ENCODE measurements at regions not wholly inside any gene's neighbourhood (a gene's known extent, or its start where the extent isn't known, plus 50 kb on each side); places are given as distances from the start of the nearest gene placed in this dataset.
"Not testable (repeated sequence)": the region's sequence is repeated elsewhere in the genome, so short reads cannot be mapped to it uniquely, and the experiment has no call there.

- Histone ChIP-seq H3K9me3 (ENCODE audit: control insufficient read depth in 2 of 2, insufficient read depth in 1 of 2, low read depth in 1 of 2, low read length in 1 of 2) (no peaks in the 10 kb centered on the region), H3K27me3 (ENCODE audit: control insufficient read depth in 1 of 2, insufficient read depth in 2 of 2, low read length in 2 of 2) (no peaks in the 10 kb centered on the region), H3K4me1 (ENCODE audit: control insufficient read depth in 2 of 2, insufficient read depth in 2 of 2, low read length in 1 of 2) (no peaks in the 10 kb centered on the region), H3K27ac (ENCODE audit: low read depth in 2 of 2, low read length in 1 of 2) (no peak overlapping the region), H3K4me3 (ENCODE audit: low read depth in 1 of 2, low read length in 2 of 2) (peak overlapping the region; percentile 11 to 63), H3K36me3 (ENCODE audit: control insufficient read depth in 2 of 2, insufficient read depth in 2 of 2, low read length in 1 of 2) (no peaks in the 10 kb centered on the region)
- WGBS, 2 donors, result 3 to 5% methylated on average over 30 to 55 of the region's 55 CpGs
Observed at GRCh38 chr10:46106410-46107255, 60.6 kb upstream of the MSMB start.

DNA sequence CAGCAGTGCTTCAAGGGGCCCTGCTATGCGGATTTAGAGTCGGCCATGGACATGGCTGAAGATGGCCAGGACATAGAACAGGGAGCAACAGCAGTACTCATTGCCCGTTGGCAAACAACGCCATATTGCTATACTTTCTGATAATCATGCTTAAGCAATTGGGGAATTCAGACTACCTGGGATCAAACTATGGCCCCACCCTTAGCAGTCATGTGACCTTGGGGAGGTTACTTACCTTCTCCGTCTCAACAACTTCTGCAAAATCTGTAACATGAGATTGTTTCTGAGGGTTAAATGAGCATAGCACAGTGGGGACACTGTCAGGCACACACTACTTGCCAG, 62.1 kb upstream of the MSMB start:
- H3K4me3 ChIP-seq (ENCODE audit: low read depth in 1 of 2, low read length in 2 of 2); H3K36me3 ChIP-seq (ENCODE audit: control insufficient read depth in 2 of 2, insufficient read depth in 2 of 2, low read length in 1 of 2); H3K27ac ChIP-seq (ENCODE audit: low read depth in 2 of 2, low read length in 1 of 2); H3K9me3 ChIP-seq (ENCODE audit: control insufficient read depth in 2 of 2, insufficient read depth in 1 of 2, low read depth in 1 of 2, low read length in 1 of 2); H3K27me3 ChIP-seq (ENCODE audit: control insufficient read depth in 1 of 2, insufficient read depth in 2 of 2, low read length in 2 of 2); H3K4me1 ChIP-seq (ENCODE audit: control insufficient read depth in 2 of 2, insufficient read depth in 2 of 2, low read length in 1 of 2): not testable (repeated sequence)
- WGBS, 2 donors, result 75 to 81% methylated on average over 4 of the region's 5 CpGs

- not testable (repeated sequence) for H3K9me3 ChIP-seq (ENCODE audit: control insufficient read depth in 2 of 2, insufficient read depth in 1 of 2, low read depth in 1 of 2, low read length in 1 of 2); H3K27ac ChIP-seq (ENCODE audit: low read depth in 2 of 2, low read length in 1 of 2); H3K4me3 ChIP-seq (ENCODE audit: low read depth in 1 of 2, low read length in 2 of 2); H3K27me3 ChIP-seq (ENCODE audit: control insufficient read depth in 1 of 2, insufficient read depth in 2 of 2, low read length in 2 of 2); H3K4me1 ChIP-seq (ENCODE audit: control insufficient read depth in 2 of 2, insufficient read depth in 2 of 2, low read length in 1 of 2); H3K36me3 ChIP-seq (ENCODE audit: control insufficient read depth in 2 of 2, insufficient read depth in 2 of 2, low read length in 1 of 2)
- 86 to 100% methylated on average over 1 of the region's 1 CpG for WGBS, 2 donors
Observed at GRCh38 chr10:46154271-46154670, 108.2 kb upstream of the MSMB start.

DNA sequence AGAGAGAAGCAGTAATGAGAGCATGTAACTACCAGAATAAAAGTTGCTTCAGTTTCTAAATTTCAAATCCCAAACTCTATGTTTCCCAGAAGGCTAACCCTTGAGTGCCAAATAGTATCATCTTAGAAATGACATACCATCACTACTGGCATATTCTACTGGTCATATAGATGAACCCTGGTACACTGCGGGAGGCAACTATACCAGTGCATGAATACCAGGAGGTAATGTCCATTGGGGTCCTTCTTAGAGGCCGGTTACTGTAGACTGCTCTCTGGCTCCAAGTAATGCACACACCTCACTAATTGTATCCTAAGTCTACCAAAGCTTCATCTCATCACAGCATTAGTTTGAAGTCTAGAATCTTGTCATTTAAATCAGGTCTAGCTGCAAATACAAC, 108.6 kb upstream of the MSMB start:
- H3K36me3 ChIP-seq (ENCODE audit: control insufficient read depth in 2 of 2, insufficient read depth in 2 of 2, low read length in 1 of 2); H3K4me3 ChIP-seq (ENCODE audit: low read depth in 1 of 2, low read length in 2 of 2); H3K9me3 ChIP-seq (ENCODE audit: control insufficient read depth in 2 of 2, insufficient read depth in 1 of 2, low read depth in 1 of 2, low read length in 1 of 2); H3K27me3 ChIP-seq (ENCODE audit: control insufficient read depth in 1 of 2, insufficient read depth in 2 of 2, low read length in 2 of 2); H3K4me1 ChIP-seq (ENCODE audit: control insufficient read depth in 2 of 2, insufficient read depth in 2 of 2, low read length in 1 of 2); H3K27ac ChIP-seq (ENCODE audit: low read depth in 2 of 2, low read length in 1 of 2): not testable (repeated sequence)
- WGBS, 2 donors, result 94 to 96% methylated on average over 2 of the region's 2 CpGs

DNA sequence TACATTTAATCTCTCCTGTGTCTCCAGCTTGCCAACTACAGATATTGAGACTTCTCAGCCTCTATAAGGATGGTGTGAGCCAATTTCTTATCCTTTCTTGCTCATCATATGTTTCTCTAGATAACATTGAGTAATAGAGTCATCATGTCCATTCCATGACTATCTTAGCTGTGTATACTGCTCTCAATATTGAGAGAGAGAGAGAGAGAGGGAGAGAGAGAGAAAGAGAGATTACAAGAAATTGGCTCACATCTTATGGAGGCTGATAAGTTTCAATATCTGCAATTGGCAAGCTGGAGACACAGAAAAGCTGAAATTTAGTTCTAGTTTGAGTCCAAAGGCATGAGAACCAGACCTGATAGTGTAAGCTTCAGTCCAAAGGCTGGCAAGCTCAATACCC, 110.8 kb upstream of the MSMB start:
- H3K9me3 ChIP-seq (ENCODE audit: control insufficient read depth in 2 of 2, insufficient read depth in 1 of 2, low read depth in 1 of 2, low read length in 1 of 2); H3K27me3 ChIP-seq (ENCODE audit: control insufficient read depth in 1 of 2, insufficient read depth in 2 of 2, low read length in 2 of 2); H3K4me3 ChIP-seq (ENCODE audit: low read depth in 1 of 2, low read length in 2 of 2); H3K4me1 ChIP-seq (ENCODE audit: control insufficient read depth in 2 of 2, insufficient read depth in 2 of 2, low read length in 1 of 2); H3K36me3 ChIP-seq (ENCODE audit: control insufficient read depth in 2 of 2, insufficient read depth in 2 of 2, low read length in 1 of 2); H3K27ac ChIP-seq (ENCODE audit: low read depth in 2 of 2, low read length in 1 of 2): not testable (repeated sequence)

- Histone ChIP-seq H3K9me3 (ENCODE audit: control insufficient read depth in 2 of 2, insufficient read depth in 1 of 2, low read depth in 1 of 2, low read length in 1 of 2) (no peaks in the 10 kb centered on the region), H3K4me1 (ENCODE audit: control insufficient read depth in 2 of 2, insufficient read depth in 2 of 2, low read length in 1 of 2) (no peaks in the 10 kb centered on the region), H3K4me3 (ENCODE audit: low read depth in 1 of 2, low read length in 2 of 2) (no peak overlapping the region), H3K27ac (ENCODE audit: low read depth in 2 of 2, low read length in 1 of 2) (no peak overlapping the region), H3K27me3 (ENCODE audit: control insufficient read depth in 1 of 2, insufficient read depth in 2 of 2, low read length in 2 of 2) (no peaks in the 10 kb centered on the region), H3K36me3 (ENCODE audit: control insufficient read depth in 2 of 2, insufficient read depth in 2 of 2, low read length in 1 of 2) (no peaks in the 10 kb centered on the region)
Observed at GRCh38 chr10:46169736-46170135, 117.1 kb upstream of the ANTXRL start.

GRCh38 chr10:46170789-46171188, 116.0 kb upstream of the ANTXRL start:
- Histone ChIP-seq H3K4me1 (ENCODE audit: control insufficient read depth in 2 of 2, insufficient read depth in 2 of 2, low read length in 1 of 2) (no peaks in the 10 kb centered on the region), H3K27me3 (ENCODE audit: control insufficient read depth in 1 of 2, insufficient read depth in 2 of 2, low read length in 2 of 2) (no peaks in the 10 kb centered on the region), H3K36me3 (ENCODE audit: control insufficient read depth in 2 of 2, insufficient read depth in 2 of 2, low read length in 1 of 2) (no peaks in the 10 kb centered on the region), H3K4me3 (ENCODE audit: low read depth in 1 of 2, low read length in 2 of 2) (no peak overlapping the region), H3K9me3 (ENCODE audit: control insufficient read depth in 2 of 2, insufficient read depth in 1 of 2, low read depth in 1 of 2, low read length in 1 of 2) (no peaks in the 10 kb centered on the region), H3K27ac (ENCODE audit: low read depth in 2 of 2, low read length in 1 of 2) (no peak overlapping the region)
- WGBS, 2 donors, result 92 to 96% methylated on average over 1 of the region's 1 CpG

GRCh38 chr10:46171661-46172060, 115.1 kb upstream of the ANTXRL start:
- no peak overlapping the region for H3K4me3 ChIP-seq (ENCODE audit: low read depth in 1 of 2, low read length in 2 of 2)
- H3K9me3 ChIP-seq (ENCODE audit: control insufficient read depth in 2 of 2, insufficient read depth in 1 of 2, low read depth in 1 of 2, low read length in 1 of 2), result no peaks in the 10 kb centered on the region
- H3K27ac ChIP-seq (ENCODE audit: low read depth in 2 of 2, low read length in 1 of 2), result no peak overlapping the region
- H3K4me1 ChIP-seq (ENCODE audit: control insufficient read depth in 2 of 2, insufficient read depth in 2 of 2, low read length in 1 of 2), result no peaks in the 10 kb centered on the region
- H3K36me3 ChIP-seq (ENCODE audit: control insufficient read depth in 2 of 2, insufficient read depth in 2 of 2, low read length in 1 of 2), result no peaks in the 10 kb centered on the region
- 48 to 56% methylated on average over 3 of the region's 3 CpGs for WGBS, 2 donors
- H3K27me3 ChIP-seq (ENCODE audit: control insufficient read depth in 1 of 2, insufficient read depth in 2 of 2, low read length in 2 of 2), result no peaks in the 10 kb centered on the region

- Histone ChIP-seq H3K4me1 (ENCODE audit: control insufficient read depth in 2 of 2, insufficient read depth in 2 of 2, low read length in 1 of 2) (no peaks in the 10 kb centered on the region), H3K9me3 (ENCODE audit: control insufficient read depth in 2 of 2, insufficient read depth in 1 of 2, low read depth in 1 of 2, low read length in 1 of 2) (no peaks in the 10 kb centered on the region), H3K4me3 (ENCODE audit: low read depth in 1 of 2, low read length in 2 of 2) (no peak overlapping the region), H3K27me3 (ENCODE audit: control insufficient read depth in 1 of 2, insufficient read depth in 2 of 2, low read length in 2 of 2) (no peaks in the 10 kb centered on the region), H3K36me3 (ENCODE audit: control insufficient read depth in 2 of 2, insufficient read depth in 2 of 2, low read length in 1 of 2) (no peaks in the 10 kb centered on the region), H3K27ac (ENCODE audit: low read depth in 2 of 2, low read length in 1 of 2) (no peak overlapping the region)
- 60 to 67% methylated on average over 1 of the region's 1 CpG for WGBS, 2 donors
Observed at GRCh38 chr10:46175296-46175695, 111.5 kb upstream of the ANTXRL start.

- Histone ChIP-seq H3K4me1 (ENCODE audit: control insufficient read depth in 2 of 2, insufficient read depth in 2 of 2, low read length in 1 of 2) (no peaks in the 10 kb centered on the region), H3K27me3 (ENCODE audit: control insufficient read depth in 1 of 2, insufficient read depth in 2 of 2, low read length in 2 of 2) (no peaks in the 10 kb centered on the region), H3K36me3 (ENCODE audit: control insufficient read depth in 2 of 2, insufficient read depth in 2 of 2, low read length in 1 of 2) (no peaks in the 10 kb centered on the region), H3K27ac (ENCODE audit: low read depth in 2 of 2, low read length in 1 of 2) (no peak overlapping the region), H3K9me3 (ENCODE audit: control insufficient read depth in 2 of 2, insufficient read depth in 1 of 2, low read depth in 1 of 2, low read length in 1 of 2) (no peaks in the 10 kb centered on the region), H3K4me3 (ENCODE audit: low read depth in 1 of 2, low read length in 2 of 2) (no peak overlapping the region)
Observed at GRCh38 chr10:46175831-46176230, 111.0 kb upstream of the ANTXRL start.
